Psoas muscle (tissue), 7 donors: ENCODE measurements at regions not wholly inside any gene's neighbourhood (a gene's known extent, or its start where the extent isn't known, plus 50 kb on each side); places are given as distances from the start of the nearest gene placed in this dataset.

Experiments used
- ATAC-seq, 4 donors: fragments of 200-7000 bp; cut with Tn5 transposase; one replicate each; pipeline ENCODE4 v1.9.1; 2020; ENCODE audit warnings: moderate library complexity in 3 of 4, mild to moderate bottlenecking in 2 of 4
- DNase-seq, 2 donors: peaks; one replicate each; pipeline ENCODE4 v3.0.0-alpha.2; 2020
- H3K27ac ChIP-seq: fragments of 200-600 bp; one replicate; pipeline ENCODE4 v1.8.0; 2022
- H3K27me3 ChIP-seq, 3 donors: fragments of 200-600 bp in 1 of 3; one replicate each; pipeline versions ENCODE4 v1.6.1 to v1.8.0; 2013 to 2022; ENCODE audit warnings: low read length in 2 of 3, mild to moderate bottlenecking in 2 of 3, moderate library complexity in 1 of 3; ENCODE audit not compliant: insufficient read depth in 3 of 3
- H3K36me3 ChIP-seq, 2 donors: fragments of 200-600 bp in 1 of 2; one replicate each; pipeline versions ENCODE4 v1.6.1 to v1.8.0; 2013 to 2022; ENCODE audit warnings: low read depth in 1 of 2, mild to moderate bottlenecking in 1 of 2, moderate library complexity in 1 of 2; ENCODE audit not compliant: insufficient read depth in 1 of 2
- H3K4me1 ChIP-seq: fragments of 200-600 bp; one replicate; pipeline ENCODE4 v1.8.0; 2022
- H3K4me3 ChIP-seq: fragments of 200-600 bp; one replicate; pipeline ENCODE4 v1.8.0; 2022; ENCODE audit warnings: mild to moderate bottlenecking
- H3K9me3 ChIP-seq: fragments of 200-600 bp; one replicate; pipeline ENCODE4 v1.8.0; 2022
- CTCF ChIP-seq: fragments of 200-600 bp; IDR thresholded peaks from one replicate; pipeline ENCODE4 v1.8.0; 2022; ENCODE audit warnings: antibody characterized with exemption
- WGBS, 3 donors: extraction: QIAGEN DNeasy Blood & Tissue Kit; methylation state at CpG; one replicate each; pipeline versions ENCODE4 v1.1.6 to v1.1.7; 2013; 5-methylcytosine and 5-hydroxymethylcytosine counted together
- intact Hi-C, 2 donors: fragments of 100-400 bp; cut with DNase I; formaldehyde crosslinking; loops; one replicate each; pipeline versions ENCODE4 v1.11.0 to v1.14.2; 2022
- donor health status: healthy with polysubstance abuse.
- donor health status: DM: no; HTN: no; CAD: no; lungs with moderate emphysema.
- donor health status: Bipolar disorder and iron deficiency.
- donor health status: healthy.
- donor health status: DM: yes; HTN: yes; CAD: no.
- donor health status: DM: no; HTN: no; CAD: no.
- donor health status: DM: yes; HTN: yes; CAD: no.

- no peak for TF ChIP-seq CTCF
- DNase-seq (no peak), ATAC-seq (no peak)
- Histone ChIP-seq H3K27ac (no peak overlapping the region), H3K4me3 (no peak overlapping the region), H3K27me3 (no peaks in the 10 kb centered on the region), H3K4me1 (no peaks in the 10 kb centered on the region), H3K9me3 (no peaks in the 10 kb centered on the region), H3K36me3 (no peaks in the 10 kb centered on the region)
- WGBS, 3 donors: 89 to 93% (median 91%) methylated on average over 2 of the region's 2 CpGs
- intact Hi-C loops: no loop called here
These were observed 608.1 kb upstream of the FAM241A start for GRCh38 chr4:111537165-111537564.

GRCh38 chr4:111537871-111538270 is 607.4 kb upstream of the FAM241A start:
- intact Hi-C loops: no loop called here
- no peak for ATAC-seq
- Histone ChIP-seq H3K9me3 (no peaks in the 10 kb centered on the region), H3K4me3 (no peak overlapping the region), H3K27me3 (no peaks in the 10 kb centered on the region), H3K27ac (no peak overlapping the region), H3K4me1 (no peaks in the 10 kb centered on the region), H3K36me3 (no peaks in the 10 kb centered on the region)
- no peak for DNase-seq
- 40 to 50% (median 40%) methylated on average over 3 of the region's 3 CpGs for WGBS, 3 donors
- TF ChIP-seq CTCF: no peak

GRCh38 chr4:111540671-111541070 is 604.6 kb upstream of the FAM241A start:
- no peak for TF ChIP-seq CTCF
- H3K27ac ChIP-seq: no peak overlapping the region
- no peaks in the 10 kb centered on the region for H3K9me3 ChIP-seq
- intact Hi-C loops: no loop called here
- no peaks in the 10 kb centered on the region for H3K4me1 ChIP-seq
- no peak overlapping the region for H3K4me3 ChIP-seq
- DNase-seq: no peak
- no peaks in the 10 kb centered on the region for H3K27me3 ChIP-seq
- ATAC-seq: no peak
- H3K36me3 ChIP-seq: no peaks in the 10 kb centered on the region

GRCh38 chr4:111542056-111542455 is 603.2 kb upstream of the FAM241A start:
- no peak for DNase-seq
- H3K27me3 ChIP-seq: no peaks in the 10 kb centered on the region
- H3K9me3 ChIP-seq: no peaks in the 10 kb centered on the region
- H3K36me3 ChIP-seq: no peaks in the 10 kb centered on the region
- H3K4me1 ChIP-seq: no peaks in the 10 kb centered on the region
- ATAC-seq: no peak
- no peak for TF ChIP-seq CTCF
- H3K4me3 ChIP-seq: no peak overlapping the region
- intact Hi-C loops: no loop called here
- H3K27ac ChIP-seq: no peak overlapping the region

- Histone ChIP-seq H3K27me3 (no peaks in the 10 kb centered on the region), H3K27ac (no peak overlapping the region), H3K4me1 (no peaks in the 10 kb centered on the region), H3K9me3 (no peaks in the 10 kb centered on the region), H3K36me3 (no peaks in the 10 kb centered on the region), H3K4me3 (no peak overlapping the region)
- DNase-seq (no peak), ATAC-seq (no peak)
- intact Hi-C loops: no loop called here
- no peak for TF ChIP-seq CTCF
- WGBS, 3 donors: 6 to 27% (median 19%) methylated on average over 2 of the region's 2 CpGs
These were observed 598.4 kb upstream of the FAM241A start for GRCh38 chr4:111546881-111547280.
